Neural crest cell (in vitro differentiated cells): ENCODE measurements at regions not wholly inside any gene's neighbourhood (a gene's known extent, or its start where the extent isn't known, plus 50 kb on each side); places are given as distances from the start of the nearest gene placed in this dataset.

Experiments used
- DNase-seq: peaks from one replicate; pipeline ENCODE4 v3.0.0; 2021; ENCODE audit warnings: low read depth, mixed read lengths, low spot score
- H3K27ac Mint-ChIP-seq: one replicate; pipeline ENCODE4 v1.8.0; 2021; ENCODE audit warnings: mild to moderate bottlenecking, mixed read lengths; ENCODE audit not compliant: unreplicated experiment
- H3K27me3 Mint-ChIP-seq: 2 replicates; pipeline ENCODE4 v1.8.0; 2021; ENCODE audit warnings: low read depth, mild to moderate bottlenecking, mixed read lengths
- H3K36me3 Mint-ChIP-seq: 2 replicates; pipeline ENCODE4 v1.8.0; 2021; ENCODE audit warnings: low read depth, mild to moderate bottlenecking, mixed read lengths
- H3K4me1 Mint-ChIP-seq: 2 replicates; pipeline ENCODE4 v1.8.0; 2021; ENCODE audit warnings: mixed read lengths
- H3K4me3 Mint-ChIP-seq: one replicate; pipeline ENCODE4 v1.8.0; 2021; ENCODE audit warnings: mild to moderate bottlenecking, mixed read lengths
- H3K9me3 Mint-ChIP-seq: 2 replicates; pipeline ENCODE4 v1.8.0; 2021; ENCODE audit warnings: mixed read lengths
- TF ChIP-seq, protein P1 (sequence below): fragments of 200-600 bp; sonication (generic); conservative IDR thresholded peaks from 2 replicates; pipeline ENCODE4 v1.5.0; 2021; ENCODE audit warnings: antibody characterized with exemption, mild to moderate bottlenecking

- no peaks in the 10 kb centered on the region for H3K9me3 Mint-ChIP-seq
- H3K27ac Mint-ChIP-seq, result no peak overlapping the region
- no peaks in the 10 kb centered on the region for H3K27me3 Mint-ChIP-seq
- H3K4me1 Mint-ChIP-seq, result no peaks in the 10 kb centered on the region
- TF ChIP-seq, protein P1, sequence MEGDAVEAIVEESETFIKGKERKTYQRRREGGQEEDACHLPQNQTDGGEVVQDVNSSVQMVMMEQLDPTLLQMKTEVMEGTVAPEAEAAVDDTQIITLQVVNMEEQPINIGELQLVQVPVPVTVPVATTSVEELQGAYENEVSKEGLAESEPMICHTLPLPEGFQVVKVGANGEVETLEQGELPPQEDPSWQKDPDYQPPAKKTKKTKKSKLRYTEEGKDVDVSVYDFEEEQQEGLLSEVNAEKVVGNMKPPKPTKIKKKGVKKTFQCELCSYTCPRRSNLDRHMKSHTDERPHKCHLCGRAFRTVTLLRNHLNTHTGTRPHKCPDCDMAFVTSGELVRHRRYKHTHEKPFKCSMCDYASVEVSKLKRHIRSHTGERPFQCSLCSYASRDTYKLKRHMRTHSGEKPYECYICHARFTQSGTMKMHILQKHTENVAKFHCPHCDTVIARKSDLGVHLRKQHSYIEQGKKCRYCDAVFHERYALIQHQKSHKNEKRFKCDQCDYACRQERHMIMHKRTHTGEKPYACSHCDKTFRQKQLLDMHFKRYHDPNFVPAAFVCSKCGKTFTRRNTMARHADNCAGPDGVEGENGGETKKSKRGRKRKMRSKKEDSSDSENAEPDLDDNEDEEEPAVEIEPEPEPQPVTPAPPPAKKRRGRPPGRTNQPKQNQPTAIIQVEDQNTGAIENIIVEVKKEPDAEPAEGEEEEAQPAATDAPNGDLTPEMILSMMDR, result no peak
- DNase-seq, result no peak
- H3K4me3 Mint-ChIP-seq, result no peak overlapping the region
- no peaks in the 10 kb centered on the region for H3K36me3 Mint-ChIP-seq
These were observed 1911.9 kb upstream of the PCDH20 start for GRCh38 chr13:63327584-63327983.

DNA sequence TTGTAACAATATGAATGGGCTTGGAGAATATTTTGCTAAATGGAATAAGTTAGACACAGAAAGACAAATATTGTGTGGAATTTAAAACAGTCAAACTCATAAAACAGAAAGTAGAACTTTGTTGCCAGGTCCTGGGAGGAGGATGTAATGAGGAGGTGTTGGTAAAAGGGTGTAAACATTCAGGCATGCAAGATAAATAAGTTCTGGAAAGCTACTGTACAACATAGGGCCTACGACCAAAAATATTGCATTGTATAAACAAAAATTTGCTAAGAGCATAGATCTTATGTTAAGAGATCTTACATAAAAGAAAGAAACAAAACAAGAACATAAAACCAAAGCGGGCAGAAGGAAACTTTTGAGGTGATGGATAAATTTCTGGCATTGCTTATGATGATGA is 1907.8 kb upstream of the PCDH20 start:
- no peaks in the 10 kb centered on the region for H3K9me3 Mint-ChIP-seq
- DNase-seq, result no peak
- H3K4me3 Mint-ChIP-seq, result no peak overlapping the region
- H3K27ac Mint-ChIP-seq, result peak overlapping the region; percentile 48
- no peaks in the 10 kb centered on the region for H3K27me3 Mint-ChIP-seq
- H3K4me1 Mint-ChIP-seq, result no peaks in the 10 kb centered on the region
- no peaks in the 10 kb centered on the region for H3K36me3 Mint-ChIP-seq
- TF ChIP-seq, protein P1, result no peak

GRCh38 chr13:63311587-63311986 is 1895.9 kb upstream of the PCDH20 start:
- H3K36me3 Mint-ChIP-seq, result no peaks in the 10 kb centered on the region
- TF ChIP-seq, protein P1, result no peak
- no peak for DNase-seq
- no peak overlapping the region for H3K27ac Mint-ChIP-seq
- H3K9me3 Mint-ChIP-seq, result no peaks in the 10 kb centered on the region
- H3K4me1 Mint-ChIP-seq, result no peaks in the 10 kb centered on the region
- H3K4me3 Mint-ChIP-seq, result no peak overlapping the region
- H3K27me3 Mint-ChIP-seq, result no peaks in the 10 kb centered on the region

GRCh38 chr13:63308549-63309165 is 1893.0 kb upstream of the PCDH20 start:
- H3K4me1 Mint-ChIP-seq, result no peaks in the 10 kb centered on the region
- H3K4me3 Mint-ChIP-seq, result no peak overlapping the region
- TF ChIP-seq, protein P1, result no peak
- DNase-seq, result no peak
- no peaks in the 10 kb centered on the region for H3K36me3 Mint-ChIP-seq
- no peaks in the 10 kb centered on the region for H3K27me3 Mint-ChIP-seq
- H3K27ac Mint-ChIP-seq, result no peak overlapping the region
- peaks cover 6% of the 10 kb centered on the region for H3K9me3 Mint-ChIP-seq

GRCh38 chr13:63307228-63307627 is 1891.6 kb upstream of the PCDH20 start:
- Mint-ChIP-seq H3K27ac (no peak overlapping the region), H3K9me3 (peaks cover 6% of the 10 kb centered on the region), H3K4me1 (no peaks in the 10 kb centered on the region), H3K36me3 (no peaks in the 10 kb centered on the region), H3K27me3 (no peaks in the 10 kb centered on the region), H3K4me3 (no peak overlapping the region)
- DNase-seq, result no peak
- TF ChIP-seq, protein P1, result no peak
